ENCODE measurements at regions not wholly inside any gene's neighbourhood (a gene's known extent, or its start where the extent isn't known, plus 50 kb on each side); places are given as distances from the start of the nearest gene placed in this dataset.

GRCh38 chr11:121755906-121756305 is 303.1 kb upstream of the SORL1-AS1 start:
- no peaks in the 10 kb centered on the region for H3K9me3 ChIP-seq (ENCODE audit: insufficient read depth, low read depth, low read length)
- H3K27ac ChIP-seq (ENCODE audit: low read length) = no peak overlapping the region
- no peaks in the 10 kb centered on the region for H3K36me3 ChIP-seq (ENCODE audit: insufficient read depth, low read depth, low read length)
- H3K9ac ChIP-seq (ENCODE audit: low read depth, low read length) = no peak overlapping the region
- H3K4me3 ChIP-seq (ENCODE audit: low read length) = no peak overlapping the region
- peaks cover 14% of the 10 kb centered on the region for H3K4me1 ChIP-seq (ENCODE audit: insufficient read depth, low read length)
- H3K27me3 ChIP-seq (ENCODE audit: insufficient read depth, low read length) = no peaks in the 10 kb centered on the region

- peaks cover 14% of the 10 kb centered on the region for H3K4me1 ChIP-seq (ENCODE audit: insufficient read depth, low read length)
- no peaks in the 10 kb centered on the region for H3K27me3 ChIP-seq (ENCODE audit: insufficient read depth, low read length)
- no peak overlapping the region for H3K27ac ChIP-seq (ENCODE audit: low read length)
- no peak overlapping the region for H3K9ac ChIP-seq (ENCODE audit: low read depth, low read length)
- H3K9me3 ChIP-seq (ENCODE audit: insufficient read depth, low read depth, low read length) = no peaks in the 10 kb centered on the region
- no peak overlapping the region for H3K4me3 ChIP-seq (ENCODE audit: low read length)
- no peaks in the 10 kb centered on the region for H3K36me3 ChIP-seq (ENCODE audit: insufficient read depth, low read depth, low read length)
Observed at GRCh38 chr11:121755191-121755590, 302.4 kb upstream of the SORL1-AS1 start.

GRCh38 chr11:121754598-121754997 is 301.8 kb upstream of the SORL1-AS1 start:
- Histone ChIP-seq H3K9ac (ENCODE audit: low read depth, low read length) (no peak overlapping the region), H3K27me3 (ENCODE audit: insufficient read depth, low read length) (no peaks in the 10 kb centered on the region), H3K36me3 (ENCODE audit: insufficient read depth, low read depth, low read length) (no peaks in the 10 kb centered on the region), H3K4me1 (ENCODE audit: insufficient read depth, low read length) (peaks cover 14% of the 10 kb centered on the region), H3K9me3 (ENCODE audit: insufficient read depth, low read depth, low read length) (no peaks in the 10 kb centered on the region), H3K27ac (ENCODE audit: low read length) (no peak overlapping the region), H3K4me3 (ENCODE audit: low read length) (no peak overlapping the region)

GRCh38 chr11:121749691-121750090 is 296.9 kb upstream of the SORL1-AS1 start:
- Histone ChIP-seq H3K4me3 (ENCODE audit: low read length) (no peak overlapping the region), H3K27ac (ENCODE audit: low read length) (no peak overlapping the region), H3K9me3 (ENCODE audit: insufficient read depth, low read depth, low read length) (no peaks in the 10 kb centered on the region), H3K36me3 (ENCODE audit: insufficient read depth, low read depth, low read length) (no peaks in the 10 kb centered on the region), H3K4me1 (ENCODE audit: insufficient read depth, low read length) (no peaks in the 10 kb centered on the region), H3K27me3 (ENCODE audit: insufficient read depth, low read length) (no peaks in the 10 kb centered on the region), H3K9ac (ENCODE audit: low read depth, low read length) (no peak overlapping the region)

DNA sequence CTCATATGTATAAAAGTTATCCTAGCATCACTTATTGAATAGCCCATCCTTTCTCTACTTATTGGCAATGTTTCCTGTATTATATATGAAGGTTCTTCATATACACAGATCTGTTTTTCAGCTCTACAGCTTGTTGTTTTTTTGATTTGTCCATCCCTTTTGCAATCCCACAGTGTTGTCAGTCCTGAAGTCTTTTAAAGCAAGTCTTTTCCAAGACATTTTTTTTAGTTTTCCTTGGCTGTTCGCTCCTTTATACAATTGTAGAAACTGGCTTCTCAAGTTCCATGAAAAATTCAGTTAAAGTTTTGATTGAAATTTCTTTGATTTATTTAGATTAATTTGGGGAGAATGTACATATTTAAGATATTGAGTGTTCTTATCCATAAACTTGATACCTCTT is 295.3 kb upstream of the SORL1-AS1 start:
- H3K27ac ChIP-seq (ENCODE audit: low read length) = no peak overlapping the region
- H3K9ac ChIP-seq (ENCODE audit: low read depth, low read length) = no peak overlapping the region
- no peak overlapping the region for H3K4me3 ChIP-seq (ENCODE audit: low read length)
- H3K9me3 ChIP-seq (ENCODE audit: insufficient read depth, low read depth, low read length) = peaks cover 13% of the 10 kb centered on the region; the same call in 1 of the 2 replicates
- no peaks in the 10 kb centered on the region for H3K27me3 ChIP-seq (ENCODE audit: insufficient read depth, low read length)
- H3K4me1 ChIP-seq (ENCODE audit: insufficient read depth, low read length) = no peaks in the 10 kb centered on the region
- no peaks in the 10 kb centered on the region for H3K36me3 ChIP-seq (ENCODE audit: insufficient read depth, low read depth, low read length)

DNA sequence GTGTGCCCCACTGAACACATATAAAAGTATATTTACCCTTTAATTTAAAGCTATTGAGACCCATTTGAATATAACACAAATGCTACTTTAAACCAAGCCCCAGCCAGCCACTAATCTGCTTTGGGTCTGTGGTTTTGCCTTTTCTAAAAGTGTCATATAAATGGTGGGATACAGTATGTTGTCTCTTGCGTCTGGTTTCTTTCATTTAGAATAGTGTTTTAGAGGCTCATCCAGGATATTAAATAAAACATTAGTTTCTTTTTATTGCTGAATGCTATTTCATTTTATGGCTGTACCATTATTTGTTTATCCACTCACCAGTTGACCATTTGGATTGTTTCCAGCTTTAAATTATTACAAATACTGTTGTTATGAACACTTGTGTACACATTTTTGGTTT is 290.5 kb upstream of the SORL1-AS1 start:
- Histone ChIP-seq H3K27me3 (ENCODE audit: insufficient read depth, low read length) (no peaks in the 10 kb centered on the region), H3K9me3 (ENCODE audit: insufficient read depth, low read depth, low read length) (peaks cover 13% of the 10 kb centered on the region; the same call in 1 of the 2 replicates), H3K4me3 (ENCODE audit: low read length) (no peak overlapping the region), H3K27ac (ENCODE audit: low read length) (no peak overlapping the region), H3K36me3 (ENCODE audit: insufficient read depth, low read depth, low read length) (no peaks in the 10 kb centered on the region), H3K9ac (ENCODE audit: low read depth, low read length) (no peak overlapping the region), H3K4me1 (ENCODE audit: insufficient read depth, low read length) (no peaks in the 10 kb centered on the region)

- no peaks in the 10 kb centered on the region for H3K36me3 ChIP-seq (ENCODE audit: insufficient read depth, low read depth, low read length)
- H3K4me1 ChIP-seq (ENCODE audit: insufficient read depth, low read length) = no peaks in the 10 kb centered on the region
- H3K9ac ChIP-seq (ENCODE audit: low read depth, low read length) = no peak overlapping the region
- peaks cover 13% of the 10 kb centered on the region; the same call in 1 of the 2 replicates for H3K9me3 ChIP-seq (ENCODE audit: insufficient read depth, low read depth, low read length)
- H3K27me3 ChIP-seq (ENCODE audit: insufficient read depth, low read length) = no peaks in the 10 kb centered on the region
- no peak overlapping the region for H3K4me3 ChIP-seq (ENCODE audit: low read length)
- no peak overlapping the region for H3K27ac ChIP-seq (ENCODE audit: low read length)
Observed at GRCh38 chr11:121741761-121742361, 289.1 kb upstream of the SORL1-AS1 start.

DNA sequence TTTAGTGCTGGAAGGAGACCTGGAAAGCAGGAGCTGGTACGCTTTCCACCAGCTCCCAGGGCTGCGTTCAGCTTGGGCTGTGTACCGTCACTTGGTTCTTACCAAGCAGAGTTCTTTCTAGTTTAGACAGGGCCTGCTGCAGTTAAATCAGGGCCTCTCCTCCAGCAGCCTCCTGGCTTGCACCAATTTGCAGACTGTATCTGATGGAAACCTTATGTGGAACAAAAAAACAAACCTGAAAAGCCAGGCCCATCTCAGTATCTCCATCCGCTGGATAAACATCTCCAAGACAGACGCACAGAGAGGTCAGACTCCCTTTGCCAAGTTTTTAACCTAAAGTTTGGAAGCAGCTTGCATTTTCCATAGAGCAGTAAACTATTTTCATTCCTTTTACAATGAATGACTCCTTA is 288.6 kb upstream of the SORL1-AS1 start:
- Histone ChIP-seq H3K9ac (ENCODE audit: low read depth, low read length) (no peak overlapping the region), H3K27me3 (ENCODE audit: insufficient read depth, low read length) (no peaks in the 10 kb centered on the region), H3K27ac (ENCODE audit: low read length) (no peak overlapping the region), H3K9me3 (ENCODE audit: insufficient read depth, low read depth, low read length) (peaks cover 13% of the 10 kb centered on the region; the same call in 1 of the 2 replicates), H3K4me3 (ENCODE audit: low read length) (no peak overlapping the region), H3K36me3 (ENCODE audit: insufficient read depth, low read depth, low read length) (no peaks in the 10 kb centered on the region), H3K4me1 (ENCODE audit: insufficient read depth, low read length) (no peaks in the 10 kb centered on the region)

DNA sequence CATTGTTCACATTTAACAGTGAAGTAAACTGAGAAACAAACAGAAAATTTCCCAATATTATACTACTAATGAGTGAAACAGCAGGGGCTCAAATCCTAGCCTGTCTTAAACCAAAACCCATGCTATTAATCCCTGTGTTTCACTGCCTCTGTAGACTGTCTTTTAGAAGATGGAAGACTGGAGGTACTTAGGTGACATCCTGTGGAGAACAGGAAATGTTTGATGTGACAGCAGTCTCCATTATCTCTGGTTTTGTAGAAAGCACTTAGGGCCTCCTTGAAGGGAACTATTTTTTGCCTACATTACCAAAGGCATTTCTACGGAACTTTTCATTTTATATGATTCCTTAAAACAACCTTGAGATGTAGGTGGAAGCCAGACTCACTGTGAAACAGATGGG is 288.1 kb upstream of the SORL1-AS1 start:
- no peak overlapping the region for H3K9ac ChIP-seq (ENCODE audit: low read depth, low read length)
- H3K4me3 ChIP-seq (ENCODE audit: low read length) = no peak overlapping the region
- no peaks in the 10 kb centered on the region for H3K4me1 ChIP-seq (ENCODE audit: insufficient read depth, low read length)
- no peak overlapping the region for H3K27ac ChIP-seq (ENCODE audit: low read length)
- H3K36me3 ChIP-seq (ENCODE audit: insufficient read depth, low read depth, low read length) = no peaks in the 10 kb centered on the region
- H3K27me3 ChIP-seq (ENCODE audit: insufficient read depth, low read length) = no peaks in the 10 kb centered on the region
- H3K9me3 ChIP-seq (ENCODE audit: insufficient read depth, low read depth, low read length) = peaks cover 13% of the 10 kb centered on the region; the same call in 1 of the 2 replicates

DNA sequence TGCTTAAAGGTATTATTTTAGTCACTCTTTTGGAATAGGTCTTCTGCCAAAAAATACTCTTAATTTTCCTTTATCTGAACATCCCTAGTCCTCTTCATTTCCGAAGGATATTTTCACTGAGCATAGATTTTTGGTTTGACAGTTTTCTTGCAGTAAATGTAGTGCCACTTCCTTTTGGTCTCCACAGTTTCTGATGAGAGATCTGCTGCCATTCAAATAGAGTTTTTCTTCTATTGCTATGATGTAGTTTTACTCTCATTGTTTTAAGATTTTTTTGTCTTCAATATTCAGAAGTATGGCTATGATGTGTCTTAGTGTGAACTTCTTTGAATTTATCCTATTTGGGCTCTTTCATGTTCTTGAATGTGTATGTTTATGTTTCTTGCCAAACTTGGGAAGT is 281.1 kb upstream of the SORL1-AS1 start:
- Histone ChIP-seq H3K4me3 (ENCODE audit: low read length) (no peak overlapping the region), H3K27me3 (ENCODE audit: insufficient read depth, low read length) (no peaks in the 10 kb centered on the region), H3K36me3 (ENCODE audit: insufficient read depth, low read depth, low read length) (no peaks in the 10 kb centered on the region), H3K9me3 (ENCODE audit: insufficient read depth, low read depth, low read length) (peaks cover 11% of the 10 kb centered on the region; the same call in 1 of the 2 replicates), H3K9ac (ENCODE audit: low read depth, low read length) (no peak overlapping the region), H3K4me1 (ENCODE audit: insufficient read depth, low read length) (no peaks in the 10 kb centered on the region), H3K27ac (ENCODE audit: low read length) (no peak overlapping the region)

- Histone ChIP-seq H3K4me1 (ENCODE audit: insufficient read depth, low read length) (peaks cover 5% of the 10 kb centered on the region; the same call in 1 of the 2 replicates), H3K27me3 (ENCODE audit: insufficient read depth, low read length) (peaks cover 24% of the 10 kb centered on the region), H3K27ac (ENCODE audit: low read length) (no peak overlapping the region), H3K9ac (ENCODE audit: low read depth, low read length) (no peak overlapping the region), H3K9me3 (ENCODE audit: insufficient read depth, low read depth, low read length) (peaks cover under 1% of the 10 kb centered on the region; the same call in 1 of the 2 replicates), H3K4me3 (ENCODE audit: low read length) (no peak overlapping the region), H3K36me3 (ENCODE audit: insufficient read depth, low read depth, low read length) (no peaks in the 10 kb centered on the region)
Observed at GRCh38 chr11:121727942-121728341, 275.2 kb upstream of the SORL1-AS1 start.

DNA sequence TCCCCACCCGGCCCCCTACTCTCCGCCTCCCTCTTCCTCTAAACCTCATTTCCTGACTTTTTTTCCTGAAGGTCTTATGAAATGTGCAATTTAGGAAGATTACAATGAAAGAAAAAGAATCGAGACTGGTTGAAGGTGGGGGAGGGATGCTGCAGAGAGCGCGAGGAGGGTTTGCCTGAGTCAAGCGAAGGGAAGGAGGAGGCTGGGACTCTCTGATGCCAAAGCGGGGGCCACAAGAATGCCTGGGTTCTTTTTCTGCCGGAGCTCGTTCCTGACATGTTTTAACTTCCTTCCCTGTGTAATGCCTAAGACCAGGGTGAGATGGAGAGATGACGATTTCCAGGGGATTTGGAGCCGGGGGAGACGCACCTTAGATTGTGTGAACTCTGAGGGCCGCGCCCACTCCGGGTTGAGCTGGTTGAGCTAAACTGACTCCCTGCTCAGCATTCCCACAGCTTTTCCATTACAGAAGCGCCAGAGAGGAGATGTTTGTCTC is 270.5 kb upstream of the SORL1-AS1 start:
- H3K27me3 ChIP-seq (ENCODE audit: insufficient read depth, low read length) = peaks cover 30% of the 10 kb centered on the region
- peaks cover 5% of the 10 kb centered on the region for H3K9me3 ChIP-seq (ENCODE audit: insufficient read depth, low read depth, low read length)
- H3K4me3 ChIP-seq (ENCODE audit: low read length) = peak overlapping the region; percentile 69
- peaks cover 5% of the 10 kb centered on the region; the same call in 1 of the 2 replicates for H3K4me1 ChIP-seq (ENCODE audit: insufficient read depth, low read length)
- H3K27ac ChIP-seq (ENCODE audit: low read length) = no peak overlapping the region
- H3K36me3 ChIP-seq (ENCODE audit: insufficient read depth, low read depth, low read length) = no peaks in the 10 kb centered on the region
- H3K9ac ChIP-seq (ENCODE audit: low read depth, low read length) = peak overlapping the region; percentile 54; the same call in 1 of the 2 replicates

All from iPS-20b (cell line).